WTC11 (cell line): ENCODE measurements at regions not wholly inside any gene's neighbourhood (a gene's known extent, or its start where the extent isn't known, plus 50 kb on each side); places are given as distances from the start of the nearest gene placed in this dataset.

Experiments
- ATAC-seq: fragments of 200-7000 bp; cut with Tn5 transposase; 2 replicates; pipeline ENCODE4 v1.10.0; 2021; ENCODE audit warnings: mild to moderate bottlenecking, moderate library complexity
- CTCF ChIA-PET: fragments of 300-600 bp; sonication (Branson Sonifier 250); formaldehyde crosslinking; loops from one replicate; lab custom pipeline; 2021; ENCODE audit warnings: antibody characterized with exemption; lab: Charles Lee
- POLR2A ChIA-PET: fragments of 350-600 bp; sonication (Branson Sonifier 250); formaldehyde crosslinking; loops from one replicate; lab custom pipeline; 2021; ENCODE audit warnings: antibody characterized with exemption; lab: Charles Lee
- DNase-seq: peaks from one replicate; pipeline ENCODE4 v3.0.0; 2021; ENCODE audit warnings: low spot score
- H3K27ac Mint-ChIP-seq: 2 replicates; pipeline ENCODE4 v1.8.0; 2021; ENCODE audit warnings: mixed read lengths
- H3K27me3 Mint-ChIP-seq: 2 replicates; pipeline ENCODE4 v1.8.0; 2021; ENCODE audit warnings: low read depth, mild to moderate bottlenecking, moderate library complexity, mixed read lengths
- H3K36me3 Mint-ChIP-seq: 2 replicates; pipeline ENCODE4 v1.8.0; 2021; ENCODE audit warnings: mixed read lengths
- H3K4me1 Mint-ChIP-seq: 2 replicates; pipeline ENCODE4 v1.8.0; 2022; ENCODE audit warnings: mixed read lengths
- H3K4me3 Mint-ChIP-seq: 2 replicates; pipeline ENCODE4 v1.8.0; 2021; ENCODE audit warnings: mild to moderate bottlenecking, moderate library complexity, mixed read lengths
- H3K9me3 Mint-ChIP-seq: 2 replicates; pipeline ENCODE4 v1.8.0; 2021; ENCODE audit warnings: mixed read lengths
- CBFB ChIP-seq: sonication (generic); formaldehyde crosslinking; IDR thresholded peaks from 2 replicates; pipeline ENCODE4 v1.8.1; 2022; ENCODE audit warnings: mild to moderate bottlenecking, low read depth, missing genetic modification reagents
- CREB1 ChIP-seq: sonication (generic); formaldehyde crosslinking; IDR thresholded peaks from 2 replicates; pipeline ENCODE4 v1.8.0; 2023; ENCODE audit warnings: mild to moderate bottlenecking, missing genetic modification reagents
- CREM ChIP-seq: sonication (generic); formaldehyde crosslinking; IDR thresholded peaks from 2 replicates; pipeline ENCODE4 v1.8.1; 2022; ENCODE audit warnings: mild to moderate bottlenecking, missing genetic modification reagents, moderate library complexity
- FOXK1 ChIP-seq: sonication (generic); formaldehyde crosslinking; IDR thresholded peaks from 2 replicates; pipeline ENCODE4 v1.8.0; 2022; ENCODE audit warnings: mild to moderate bottlenecking, moderate library complexity, missing genetic modification reagents
- JAZF1 ChIP-seq: fragments of 250-450 bp; sonication (Bioruptor Pico); IDR thresholded peaks from 2 replicates; pipeline ENCODE4 v1.9.0; 2021; ENCODE audit warnings: moderate library complexity, mild to moderate bottlenecking, inconsistent platforms
- NFYB ChIP-seq: sonication (generic); formaldehyde crosslinking; conservative IDR thresholded peaks from 2 replicates; pipeline ENCODE4 v1.8.0; 2022; ENCODE audit warnings: low read depth, missing genetic modification reagents
- NR2C2 ChIP-seq: sonication (generic); formaldehyde crosslinking; IDR thresholded peaks from 2 replicates; pipeline ENCODE4 v1.8.0; 2022; ENCODE audit warnings: mild to moderate bottlenecking, missing genetic modification reagents
- SOX15 ChIP-seq: fragments of 250-450 bp; sonication (Bioruptor Pico); IDR thresholded peaks from 2 replicates; pipeline ENCODE4 v1.9.0; 2021; ENCODE audit warnings: mild to moderate bottlenecking
- SP1 ChIP-seq: sonication (generic); formaldehyde crosslinking; conservative IDR thresholded peaks from 2 replicates; pipeline ENCODE4 v1.8.1; 2022; ENCODE audit warnings: missing genetic modification reagents
- TEAD4 ChIP-seq: sonication (generic); formaldehyde crosslinking; IDR thresholded peaks from 2 replicates; pipeline ENCODE4 v1.8.0; 2022; ENCODE audit warnings: mild to moderate bottlenecking, missing genetic modification reagents
- TP53 ChIP-seq: sonication (generic); formaldehyde crosslinking; IDR thresholded peaks from 2 replicates; pipeline ENCODE4 v1.8.1; 2023; ENCODE audit warnings: mild to moderate bottlenecking, missing genetic modification reagents
- ZNF232 ChIP-seq: sonication (generic); formaldehyde crosslinking; IDR thresholded peaks from 2 replicates; pipeline ENCODE4 v1.8.0; 2022; ENCODE audit warnings: mild to moderate bottlenecking, missing genetic modification reagents
- ZNF263 ChIP-seq: sonication (generic); formaldehyde crosslinking; IDR thresholded peaks from 2 replicates; pipeline ENCODE4 v1.8.1; 2022; ENCODE audit warnings: low read depth, mild to moderate bottlenecking, moderate library complexity, missing genetic modification reagents
- TF ChIP-seq, protein P1 (sequence below): fragments of 250-450 bp; sonication (Bioruptor Pico); conservative IDR thresholded peaks from 2 replicates; pipeline ENCODE4 v1.9.0; 2021; ENCODE audit warnings: mild to moderate bottlenecking
- TF ChIP-seq, protein P2 (sequence below): fragments of 250-450 bp; sonication (Bioruptor Pico); IDR thresholded peaks from 2 replicates; pipeline ENCODE4 v1.9.0; 2021; ENCODE audit warnings: moderate library complexity, mild to moderate bottlenecking, inconsistent platforms, borderline replicate concordance
- TF ChIP-seq, protein P3 (sequence below): sonication (generic); formaldehyde crosslinking; IDR thresholded peaks from 2 replicates; pipeline ENCODE4 v1.8.0; 2022; ENCODE audit warnings: mild to moderate bottlenecking, missing genetic modification reagents
- TF ChIP-seq, protein P4 (sequence below): sonication (generic); formaldehyde crosslinking; IDR thresholded peaks from 2 replicates; pipeline ENCODE4 v1.8.1; 2023; ENCODE audit warnings: mild to moderate bottlenecking, missing genetic modification reagents, moderate library complexity
- TF ChIP-seq, protein P5 (sequence below): fragments of 250-450 bp; sonication (Bioruptor Pico); IDR thresholded peaks from 2 replicates; pipeline ENCODE4 v2.1.2; 2022; ENCODE audit warnings: mild to moderate bottlenecking, moderate library complexity
- TF ChIP-seq, protein P6 (sequence below): sonication (generic); formaldehyde crosslinking; IDR thresholded peaks from 2 replicates; pipeline ENCODE4 v1.8.0; 2022; ENCODE audit warnings: mild to moderate bottlenecking, missing genetic modification reagents
- TF ChIP-seq, protein P7 (sequence below): sonication (generic); formaldehyde crosslinking; IDR thresholded peaks from 2 replicates; pipeline ENCODE4 v1.8.0; 2023; ENCODE audit warnings: mild to moderate bottlenecking, missing genetic modification reagents

DNA sequence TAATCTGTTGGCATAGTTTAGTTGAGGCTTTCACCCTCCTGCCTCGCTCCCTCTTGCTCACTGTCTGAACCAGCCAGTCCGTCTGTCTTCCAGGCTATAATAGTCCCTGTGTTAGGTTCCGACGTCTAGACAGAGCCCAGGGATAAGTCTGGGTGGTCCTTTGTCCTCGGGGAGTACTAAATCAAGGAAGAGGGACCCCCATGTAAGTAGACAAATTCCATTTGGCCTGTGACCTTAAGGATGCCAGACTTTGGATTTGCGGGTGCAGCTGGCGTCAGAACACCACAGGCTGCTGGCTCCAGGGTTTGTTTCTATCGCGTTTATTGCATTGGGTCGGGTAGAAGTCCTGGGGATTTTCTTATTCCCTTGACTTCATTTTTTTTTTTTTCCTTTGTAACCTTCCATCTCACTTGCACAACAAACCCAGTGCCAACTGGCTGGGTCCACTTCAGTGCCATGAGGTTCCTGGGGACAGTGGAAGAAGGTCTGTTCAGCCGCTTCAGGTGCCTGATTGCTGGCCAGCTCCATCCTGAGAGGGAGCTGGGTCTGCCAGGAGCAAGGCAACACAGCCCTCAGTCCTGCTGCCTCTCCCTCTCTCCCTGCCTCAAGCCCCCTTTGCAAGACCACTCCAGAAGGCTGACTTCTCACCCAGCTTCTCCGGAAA, 95.4 kb upstream of the KLHL25 start:
- Mint-ChIP-seq H3K9me3 (no peaks in the 10 kb centered on the region), H3K27ac (no peak overlapping the region), H3K4me1 (peaks cover 7% of the 10 kb centered on the region), H3K4me3 (no peak overlapping the region), H3K36me3 (no peaks in the 10 kb centered on the region), H3K27me3 (peaks cover 16% of the 10 kb centered on the region)
- DNase-seq: no peak
- ATAC-seq: peak; percentile 38; the same call in 1 of the 2 replicates
- POLR2A ChIA-PET: interaction anchor here (0.7 kb wide), 1 partner anchor 61 kb away, joined by 3 read pairs; no protein-coding TSS in a partner anchor
- TF ChIP-seq CREB1 (CRISPR knock-in tag): no peak
- TF ChIP-seq ZNF263 (CRISPR knock-in tag): no peak
- TF ChIP-seq SP1: no peak
- TF ChIP-seq CBFB: no peak
- no peak for TF ChIP-seq NR2C2 (CRISPR knock-in tag)
- no peak for TF ChIP-seq NFYB
- TF ChIP-seq TEAD4 (CRISPR knock-in tag): no peak
- TF ChIP-seq, protein P1, sequence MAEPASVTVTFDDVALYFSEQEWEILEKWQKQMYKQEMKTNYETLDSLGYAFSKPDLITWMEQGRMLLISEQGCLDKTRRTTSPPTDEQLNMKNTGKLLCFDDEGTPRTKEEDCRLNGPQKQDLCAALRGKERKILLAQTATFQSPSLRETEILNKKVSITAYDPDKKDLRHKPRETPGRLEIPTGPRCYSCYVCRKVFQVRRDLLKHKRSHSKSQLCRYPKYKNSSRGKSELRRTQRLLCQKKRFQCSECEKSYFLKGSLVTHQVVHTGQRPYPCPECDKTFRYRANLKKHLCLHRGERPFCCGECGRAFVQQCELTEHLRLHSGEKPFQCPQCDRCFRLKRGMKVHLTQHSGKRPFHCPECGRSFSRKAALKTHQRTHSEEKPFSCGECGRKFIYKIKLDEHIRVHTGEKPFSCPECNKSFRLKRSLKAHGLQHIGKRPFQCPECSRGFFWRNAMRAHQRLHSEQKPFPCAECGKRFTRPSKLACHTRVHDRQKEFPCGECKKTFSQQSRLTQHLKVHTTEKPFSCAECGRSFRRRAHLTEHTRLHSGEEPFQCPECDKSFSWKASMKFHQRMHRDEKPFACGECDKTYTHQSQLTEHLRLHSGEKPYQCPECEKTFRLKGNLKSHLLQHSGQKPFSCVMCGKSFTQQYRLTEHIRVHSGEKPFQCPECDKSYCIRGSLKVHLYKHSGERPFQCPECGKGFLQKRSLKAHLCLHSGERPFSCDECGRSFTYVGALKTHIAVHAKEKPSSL: no peak
- TF ChIP-seq, protein P2, sequence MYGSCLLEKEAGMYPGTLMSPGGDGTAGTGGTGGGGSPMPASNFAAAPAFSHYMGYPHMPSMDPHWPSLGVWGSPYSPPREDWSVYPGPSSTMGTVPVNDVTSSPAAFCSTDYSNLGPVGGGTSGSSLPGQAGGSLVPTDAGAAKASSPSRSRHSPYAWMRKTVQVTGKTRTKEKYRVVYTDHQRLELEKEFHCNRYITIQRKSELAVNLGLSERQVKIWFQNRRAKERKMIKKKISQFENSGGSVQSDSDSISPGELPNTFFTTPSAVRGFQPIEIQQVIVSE (CRISPR knock-in tag): no peak
- TF ChIP-seq CREM (CRISPR knock-in tag): no peak
- no peak for TF ChIP-seq SOX15
- TF ChIP-seq, protein P3, sequence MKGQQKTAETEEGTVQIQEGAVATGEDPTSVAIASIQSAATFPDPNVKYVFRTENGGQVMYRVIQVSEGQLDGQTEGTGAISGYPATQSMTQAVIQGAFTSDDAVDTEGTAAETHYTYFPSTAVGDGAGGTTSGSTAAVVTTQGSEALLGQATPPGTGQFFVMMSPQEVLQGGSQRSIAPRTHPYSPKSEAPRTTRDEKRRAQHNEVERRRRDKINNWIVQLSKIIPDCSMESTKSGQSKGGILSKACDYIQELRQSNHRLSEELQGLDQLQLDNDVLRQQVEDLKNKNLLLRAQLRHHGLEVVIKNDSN (CRISPR knock-in tag): no peak
- TF ChIP-seq, protein P4, sequence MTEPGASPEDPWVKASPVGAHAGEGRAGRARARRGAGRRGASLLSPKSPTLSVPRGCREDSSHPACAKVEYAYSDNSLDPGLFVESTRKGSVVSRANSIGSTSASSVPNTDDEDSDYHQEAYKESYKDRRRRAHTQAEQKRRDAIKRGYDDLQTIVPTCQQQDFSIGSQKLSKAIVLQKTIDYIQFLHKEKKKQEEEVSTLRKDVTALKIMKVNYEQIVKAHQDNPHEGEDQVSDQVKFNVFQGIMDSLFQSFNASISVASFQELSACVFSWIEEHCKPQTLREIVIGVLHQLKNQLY (CRISPR knock-in tag): no peak
- TF ChIP-seq FOXK1 (CRISPR knock-in tag): no peak
- no peak for TF ChIP-seq ZNF232 (CRISPR knock-in tag)
- TF ChIP-seq TP53 (CRISPR knock-in tag): no peak
- no peak for TF ChIP-seq JAZF1 (CRISPR knock-in tag)
- TF ChIP-seq, protein P5, sequence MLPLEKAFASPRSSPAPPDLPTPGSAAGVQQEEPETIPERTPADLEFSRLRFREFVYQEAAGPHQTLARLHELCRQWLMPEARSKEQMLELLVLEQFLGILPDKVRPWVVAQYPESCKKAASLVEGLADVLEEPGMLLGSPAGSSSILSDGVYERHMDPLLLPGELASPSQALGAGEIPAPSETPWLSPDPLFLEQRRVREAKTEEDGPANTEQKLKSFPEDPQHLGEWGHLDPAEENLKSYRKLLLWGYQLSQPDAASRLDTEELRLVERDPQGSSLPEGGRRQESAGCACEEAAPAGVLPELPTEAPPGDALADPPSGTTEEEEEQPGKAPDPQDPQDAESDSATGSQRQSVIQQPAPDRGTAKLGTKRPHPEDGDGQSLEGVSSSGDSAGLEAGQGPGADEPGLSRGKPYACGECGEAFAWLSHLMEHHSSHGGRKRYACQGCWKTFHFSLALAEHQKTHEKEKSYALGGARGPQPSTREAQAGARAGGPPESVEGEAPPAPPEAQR (CRISPR knock-in tag): no peak
- TF ChIP-seq, protein P6, sequence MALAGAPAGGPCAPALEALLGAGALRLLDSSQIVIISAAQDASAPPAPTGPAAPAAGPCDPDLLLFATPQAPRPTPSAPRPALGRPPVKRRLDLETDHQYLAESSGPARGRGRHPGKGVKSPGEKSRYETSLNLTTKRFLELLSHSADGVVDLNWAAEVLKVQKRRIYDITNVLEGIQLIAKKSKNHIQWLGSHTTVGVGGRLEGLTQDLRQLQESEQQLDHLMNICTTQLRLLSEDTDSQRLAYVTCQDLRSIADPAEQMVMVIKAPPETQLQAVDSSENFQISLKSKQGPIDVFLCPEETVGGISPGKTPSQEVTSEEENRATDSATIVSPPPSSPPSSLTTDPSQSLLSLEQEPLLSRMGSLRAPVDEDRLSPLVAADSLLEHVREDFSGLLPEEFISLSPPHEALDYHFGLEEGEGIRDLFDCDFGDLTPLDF: no peak
- TF ChIP-seq, protein P7, sequence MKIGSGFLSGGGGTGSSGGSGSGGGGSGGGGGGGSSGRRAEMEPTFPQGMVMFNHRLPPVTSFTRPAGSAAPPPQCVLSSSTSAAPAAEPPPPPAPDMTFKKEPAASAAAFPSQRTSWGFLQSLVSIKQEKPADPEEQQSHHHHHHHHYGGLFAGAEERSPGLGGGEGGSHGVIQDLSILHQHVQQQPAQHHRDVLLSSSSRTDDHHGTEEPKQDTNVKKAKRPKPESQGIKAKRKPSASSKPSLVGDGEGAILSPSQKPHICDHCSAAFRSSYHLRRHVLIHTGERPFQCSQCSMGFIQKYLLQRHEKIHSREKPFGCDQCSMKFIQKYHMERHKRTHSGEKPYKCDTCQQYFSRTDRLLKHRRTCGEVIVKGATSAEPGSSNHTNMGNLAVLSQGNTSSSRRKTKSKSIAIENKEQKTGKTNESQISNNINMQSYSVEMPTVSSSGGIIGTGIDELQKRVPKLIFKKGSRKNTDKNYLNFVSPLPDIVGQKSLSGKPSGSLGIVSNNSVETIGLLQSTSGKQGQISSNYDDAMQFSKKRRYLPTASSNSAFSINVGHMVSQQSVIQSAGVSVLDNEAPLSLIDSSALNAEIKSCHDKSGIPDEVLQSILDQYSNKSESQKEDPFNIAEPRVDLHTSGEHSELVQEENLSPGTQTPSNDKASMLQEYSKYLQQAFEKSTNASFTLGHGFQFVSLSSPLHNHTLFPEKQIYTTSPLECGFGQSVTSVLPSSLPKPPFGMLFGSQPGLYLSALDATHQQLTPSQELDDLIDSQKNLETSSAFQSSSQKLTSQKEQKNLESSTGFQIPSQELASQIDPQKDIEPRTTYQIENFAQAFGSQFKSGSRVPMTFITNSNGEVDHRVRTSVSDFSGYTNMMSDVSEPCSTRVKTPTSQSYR (CRISPR knock-in tag): no peak
- CTCF ChIA-PET: no interaction called here
